Activated naive CD4-positive, alpha-beta T cell treated with anti-CD3 and anti-CD28 coated beads, Interleukin-2, amount 50 U/mL, for 72 hours (primary cell): ENCODE measurements at regions not wholly inside any gene's neighbourhood (a gene's known extent, or its start where the extent isn't known, plus 50 kb on each side); places are given as distances from the start of the nearest gene placed in this dataset.
"Not testable (repeated sequence)": the region's sequence is repeated elsewhere in the genome, so short reads cannot be mapped to it uniquely, and the experiment has no call there.

Source experiments
- ATAC-seq, 2 donors: fragments of 150-1000 bp; cut with Tn5 transposase; 2 replicates each; pipeline ENCODE4 v1.10.0; 2021; ENCODE audit warnings: mild to moderate bottlenecking in 2 of 2, moderate library complexity in 2 of 2
- DNase-seq, 2 donors: peaks; one replicate each; pipeline ENCODE4 v3.0.0; 2021 to 2022; ENCODE audit warnings: low spot score in 2 of 2
- H3K27ac Mint-ChIP-seq, 2 donors: one replicate each; pipeline ENCODE4 v1.8.0; 2022; ENCODE audit warnings: mild to moderate bottlenecking in 2 of 2, mixed read lengths in 2 of 2
- H3K36me3 Mint-ChIP-seq, 2 donors: one replicate each; pipeline ENCODE4 v1.8.0; 2022; ENCODE audit warnings: mixed read lengths in 2 of 2
- H3K9me3 Mint-ChIP-seq, 2 donors: one replicate each; pipeline ENCODE4 v1.8.0; 2022; ENCODE audit warnings: mixed read lengths in 2 of 2

DNA sequence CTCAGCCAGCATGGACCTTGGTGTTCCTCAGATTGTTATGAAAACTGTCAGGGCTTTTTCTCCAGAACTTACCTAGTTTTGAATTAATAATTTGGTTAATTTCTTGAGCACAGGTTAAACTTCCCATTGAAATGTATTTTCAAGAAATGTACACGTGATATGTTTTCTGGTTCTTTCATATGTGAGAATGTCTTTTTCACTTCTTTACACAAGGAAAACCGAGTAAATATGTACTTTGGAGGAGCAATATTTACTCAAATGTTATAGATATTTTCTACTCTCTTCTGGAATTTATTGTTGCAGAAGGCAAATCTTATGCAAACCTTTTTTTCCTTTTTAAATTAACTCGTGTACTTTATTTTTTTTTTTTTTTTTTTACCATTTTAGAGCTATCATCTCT, 134.3 kb downstream of the AHR start:
- DNase-seq (no peak), ATAC-seq (no peak)
- peaks cover 5 to 11% of the 10 kb centered on the region in 2 donors for H3K9me3 Mint-ChIP-seq
- H3K36me3 Mint-ChIP-seq = peaks cover 0 to 6% of the 10 kb centered on the region in 2 donors
- H3K27ac Mint-ChIP-seq = no peak overlapping the region

DNA sequence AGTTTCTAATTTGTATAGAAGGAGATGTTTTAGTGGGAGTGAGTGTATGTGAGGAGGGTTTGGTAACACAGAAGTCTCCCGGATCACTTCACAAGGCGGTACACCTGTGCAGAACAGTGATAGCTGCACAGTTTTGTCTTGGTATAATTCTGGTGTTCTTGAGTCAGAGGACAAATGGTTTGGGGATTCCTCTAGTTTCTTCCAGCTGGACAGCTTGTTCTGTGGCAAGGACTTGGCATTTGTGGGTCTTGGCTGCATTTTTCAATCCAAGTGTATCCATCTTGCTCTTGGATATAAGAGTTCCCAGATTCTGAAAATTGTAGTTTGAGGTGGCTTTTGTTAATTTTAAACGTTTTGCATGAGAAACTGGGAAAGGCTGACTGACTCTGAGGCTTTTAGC, 135.7 kb downstream of the AHR start:
- Mint-ChIP-seq H3K36me3 (no peaks in the 10 kb centered on the region), H3K27ac (no peak overlapping the region), H3K9me3 (peaks cover 0 to 7% of the 10 kb centered on the region in 2 donors)
- no peak for ATAC-seq
- no peak for DNase-seq

- Mint-ChIP-seq H3K36me3 (peaks cover 0 to 1% of the 10 kb centered on the region in 2 donors), H3K27ac (peak overlapping the region in 1 of 2 donors; percentile 33), H3K9me3 (peaks cover 0 to 7% of the 10 kb centered on the region in 2 donors)
- DNase-seq = no peak
- no peak for ATAC-seq
Observed at GRCh38 chr7:17434841-17435692, 136.6 kb downstream of the AHR start.

DNA sequence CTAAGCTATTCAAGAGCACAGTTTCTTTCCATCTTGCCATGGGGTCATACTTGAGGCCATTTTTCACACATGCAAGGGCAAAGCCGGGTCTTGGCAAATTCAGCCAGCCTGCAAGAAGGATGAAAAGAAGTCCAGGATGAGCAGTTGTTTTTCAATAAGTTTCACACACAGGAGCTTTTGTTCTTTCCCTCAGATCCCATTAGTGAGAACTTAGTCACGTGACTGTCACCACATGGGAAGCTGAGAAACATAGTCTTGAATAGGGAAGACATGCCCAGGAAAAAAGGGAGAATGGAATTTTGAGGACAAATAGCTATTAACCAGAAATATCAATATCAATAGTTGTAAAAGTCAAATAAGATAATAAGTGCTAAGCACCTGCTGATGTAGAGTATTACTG, 137.7 kb downstream of the AHR start:
- DNase-seq (no peak), ATAC-seq (no peak)
- Mint-ChIP-seq H3K36me3 (peaks cover 6 to 12% of the 10 kb centered on the region in 2 donors), H3K9me3 (peaks cover 7 to 15% of the 10 kb centered on the region in 2 donors), H3K27ac (no peak overlapping the region)

DNA sequence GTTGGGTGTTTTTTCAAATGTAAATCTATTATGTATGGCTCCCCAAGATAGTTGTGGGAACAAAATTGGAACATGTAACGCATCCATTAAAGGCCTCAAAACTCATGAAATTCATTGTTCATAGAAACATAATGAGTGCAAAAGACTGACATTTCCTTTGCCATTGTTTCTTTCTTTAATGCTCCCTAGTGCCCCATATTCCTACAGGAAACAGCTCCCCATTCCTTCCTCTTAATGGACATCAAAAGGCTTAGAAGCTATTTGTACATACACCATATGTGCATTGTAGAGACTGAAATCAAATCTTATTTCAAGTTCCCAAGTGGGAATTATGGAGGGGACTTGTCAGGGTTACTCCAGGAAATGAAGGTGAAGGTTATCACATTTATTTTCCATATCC, 139.1 kb downstream of the AHR start:
- no peak for DNase-seq
- Mint-ChIP-seq H3K27ac (no peak overlapping the region), H3K9me3 (peaks cover 7 to 15% of the 10 kb centered on the region in 2 donors), H3K36me3 (peaks cover 6 to 13% of the 10 kb centered on the region in 2 donors)
- ATAC-seq = no peak

DNA sequence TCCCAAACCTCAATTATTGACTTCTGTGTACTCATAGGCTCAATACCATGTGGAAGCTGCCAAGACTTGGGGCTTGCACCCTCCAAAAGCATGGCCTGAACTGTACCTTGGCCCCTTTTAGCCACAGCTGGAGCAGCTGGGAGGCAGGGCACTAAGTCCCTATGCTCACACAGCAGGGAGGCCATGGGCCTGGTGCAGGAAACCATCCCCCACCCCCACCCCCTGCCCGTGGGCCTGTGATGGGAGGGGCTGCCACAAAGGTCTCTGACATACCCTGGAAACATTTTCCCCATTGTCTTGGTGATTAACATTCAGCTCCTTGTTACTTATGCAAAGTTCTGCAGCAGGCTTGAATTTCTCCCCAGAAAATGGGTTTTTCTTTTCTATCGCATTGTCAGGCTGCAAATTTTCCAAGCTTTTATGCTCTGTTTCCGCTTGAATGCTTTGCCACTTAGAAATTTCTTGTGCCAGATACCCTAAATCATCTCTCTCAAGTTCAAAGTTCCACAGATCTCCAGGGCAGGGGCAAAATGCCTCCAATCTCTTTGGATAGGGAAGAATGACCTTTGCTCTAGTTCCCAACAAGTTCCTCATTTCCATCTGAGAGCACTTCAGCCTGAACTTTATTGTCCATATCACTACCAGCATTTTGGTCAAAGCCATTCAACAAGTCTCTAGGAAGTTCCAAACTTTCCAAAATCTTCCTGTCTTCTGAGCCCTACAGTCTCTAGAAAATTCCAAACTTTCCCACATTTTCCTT, 141.8 kb downstream of the AHR start:
- H3K27ac Mint-ChIP-seq = not testable (repeated sequence)

DNA sequence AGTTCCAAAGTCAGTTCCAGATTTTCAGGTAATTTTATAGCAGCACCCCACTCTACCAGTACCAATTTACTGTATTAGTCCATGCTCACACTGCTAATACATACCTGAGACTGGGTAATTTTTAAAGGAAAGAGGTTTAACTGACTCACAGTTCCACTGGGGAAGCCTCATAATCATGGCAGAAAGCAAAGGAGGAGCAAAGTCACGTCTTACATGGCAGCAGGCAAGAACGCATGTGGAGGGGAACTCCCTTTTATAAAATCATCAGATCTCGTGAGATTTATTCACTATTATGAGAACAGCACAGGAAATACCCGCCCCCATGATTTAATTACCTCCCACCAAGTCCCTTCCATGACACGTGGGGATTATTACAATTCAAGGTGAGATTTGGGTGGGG, 142.4 kb downstream of the AHR start:
- Mint-ChIP-seq H3K36me3 (peaks cover 6 to 13% of the 10 kb centered on the region in 2 donors), H3K9me3 (peaks cover 11 to 13% of the 10 kb centered on the region in 2 donors), H3K27ac (no peak overlapping the region)
- no peak for DNase-seq
- ATAC-seq = no peak

More for the DNA sequence above, 141.8 kb downstream of the AHR start:
- H3K36me3 Mint-ChIP-seq = peaks cover 6 to 13% of the 10 kb centered on the region in 2 donors
- ATAC-seq, DNase-seq: not testable (repeated sequence)
- peaks cover 11 to 18% of the 10 kb centered on the region in 2 donors for H3K9me3 Mint-ChIP-seq

DNA sequence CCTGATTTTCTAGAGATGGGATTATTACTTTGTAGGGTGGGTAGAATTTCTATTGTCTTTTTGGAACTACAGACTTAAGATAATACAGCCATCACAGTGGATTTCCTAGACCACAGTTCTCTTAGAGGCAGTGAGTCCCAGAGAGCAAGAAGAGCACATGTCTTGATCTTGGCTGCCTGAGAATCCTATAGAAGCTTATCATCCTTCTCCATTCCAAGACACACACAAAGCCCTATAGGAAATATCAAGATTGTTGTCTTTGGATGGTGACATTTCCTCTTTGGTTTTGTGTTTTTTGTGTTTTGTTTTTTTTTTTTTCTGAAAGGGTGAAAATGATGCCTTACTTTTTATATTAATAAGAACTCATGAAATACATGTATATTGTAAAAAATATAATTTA, 143.1 kb downstream of the AHR start:
- H3K36me3 Mint-ChIP-seq = peaks cover 6 to 13% of the 10 kb centered on the region in 2 donors
- no peak for DNase-seq
- H3K9me3 Mint-ChIP-seq = peaks cover 11 to 13% of the 10 kb centered on the region in 2 donors

DNA sequence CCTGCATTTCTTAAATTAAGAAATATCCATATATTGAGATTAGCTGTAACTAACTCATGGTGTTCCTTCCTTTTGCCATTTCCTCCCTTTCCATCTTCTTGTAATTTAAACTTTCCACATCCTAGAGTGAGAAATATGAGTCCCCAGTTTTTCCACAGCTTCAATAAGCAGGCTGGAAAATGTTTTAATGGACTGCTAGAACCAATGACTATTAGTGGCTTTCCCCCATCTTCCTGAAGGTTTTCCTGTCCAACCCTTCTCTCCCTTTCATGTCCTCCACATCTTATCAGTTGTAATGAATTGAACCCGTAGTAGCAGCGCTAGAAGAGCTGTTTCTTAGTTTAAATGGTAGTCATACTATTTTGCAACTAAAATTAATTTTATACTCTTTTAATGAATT, 145.7 kb downstream of the AHR start:
- H3K9me3 Mint-ChIP-seq = peaks cover 22 to 25% of the 10 kb centered on the region in 2 donors
- H3K36me3 Mint-ChIP-seq = peaks cover 13 to 19% of the 10 kb centered on the region in 2 donors
- no peak overlapping the region for H3K27ac Mint-ChIP-seq
- ATAC-seq = no peak
- no peak for DNase-seq

More for the DNA sequence above, 143.1 kb downstream of the AHR start:
- no peak for ATAC-seq
- no peak overlapping the region for H3K27ac Mint-ChIP-seq

- ATAC-seq (no peak), DNase-seq (no peak)
- Mint-ChIP-seq H3K9me3 (peaks cover 22 to 25% of the 10 kb centered on the region in 2 donors), H3K36me3 (peaks cover 13 to 19% of the 10 kb centered on the region in 2 donors), H3K27ac (no peak overlapping the region)
Observed at GRCh38 chr7:17444673-17445072, 146.2 kb downstream of the AHR start.

- Mint-ChIP-seq H3K27ac (no peak overlapping the region), H3K36me3 (peaks cover 0 to 12% of the 10 kb centered on the region in 2 donors), H3K9me3 (peaks cover 16 to 21% of the 10 kb centered on the region in 2 donors)
- ATAC-seq (no peak), DNase-seq (no peak)
Observed at GRCh38 chr7:17446340-17446739, 147.9 kb downstream of the AHR start.

GRCh38 chr7:17447728-17448478, 149.5 kb downstream of the AHR start:
- H3K27ac Mint-ChIP-seq = no peak overlapping the region
- peaks cover 0 to 12% of the 10 kb centered on the region in 2 donors for H3K36me3 Mint-ChIP-seq
- no peak for DNase-seq
- peaks cover 16 to 21% of the 10 kb centered on the region in 2 donors for H3K9me3 Mint-ChIP-seq
- ATAC-seq = no peak

DNA sequence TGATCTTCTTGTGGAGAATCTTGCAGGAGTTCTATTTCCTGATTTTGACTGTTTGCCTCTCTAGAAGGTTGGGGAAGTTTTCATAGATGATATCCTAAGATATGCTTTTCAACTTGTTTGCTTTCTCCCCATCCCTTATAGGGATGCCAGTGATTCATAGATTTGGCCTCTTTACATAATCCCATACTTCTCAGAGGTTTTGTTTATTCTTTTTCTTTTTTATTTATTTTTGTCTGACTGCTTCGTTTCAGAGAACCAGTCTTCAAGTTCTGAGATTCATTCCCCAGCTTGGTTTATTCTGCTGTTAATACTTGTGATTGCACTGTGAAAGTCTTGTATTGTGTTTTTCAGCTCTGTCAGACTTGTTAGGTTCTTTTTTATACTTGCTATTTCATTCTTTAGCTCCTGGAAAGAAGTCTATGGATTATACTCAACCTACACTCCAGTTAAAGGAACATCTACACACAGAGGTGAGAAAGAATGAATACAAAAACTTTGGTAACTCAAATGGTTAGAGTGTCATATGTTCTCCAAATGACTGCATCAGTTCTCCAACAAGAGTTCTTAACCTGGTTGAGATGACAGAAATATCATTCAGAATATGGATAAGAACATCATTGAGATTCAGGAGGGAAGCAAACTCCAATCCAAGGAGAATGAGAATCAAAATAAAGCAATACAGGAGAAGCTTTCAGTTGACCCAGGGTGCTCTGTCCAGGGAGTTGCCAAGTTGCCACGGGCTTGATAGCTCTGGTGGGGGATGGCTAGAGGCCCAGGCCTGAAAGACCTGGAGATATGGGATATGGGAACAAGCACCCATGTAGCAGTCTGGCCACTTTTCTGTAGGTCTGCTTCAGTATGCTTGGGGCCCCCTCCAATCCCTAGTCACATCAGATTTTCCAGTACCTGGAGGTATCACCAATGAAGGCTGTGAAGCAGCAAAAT, 150.3 kb downstream of the AHR start:
- no peak overlapping the region for H3K27ac Mint-ChIP-seq
- ATAC-seq = no peak
- peaks cover 12 to 17% of the 10 kb centered on the region in 2 donors for H3K9me3 Mint-ChIP-seq
- peaks cover 0 to 12% of the 10 kb centered on the region in 2 donors for H3K36me3 Mint-ChIP-seq
- no peak for DNase-seq

DNA sequence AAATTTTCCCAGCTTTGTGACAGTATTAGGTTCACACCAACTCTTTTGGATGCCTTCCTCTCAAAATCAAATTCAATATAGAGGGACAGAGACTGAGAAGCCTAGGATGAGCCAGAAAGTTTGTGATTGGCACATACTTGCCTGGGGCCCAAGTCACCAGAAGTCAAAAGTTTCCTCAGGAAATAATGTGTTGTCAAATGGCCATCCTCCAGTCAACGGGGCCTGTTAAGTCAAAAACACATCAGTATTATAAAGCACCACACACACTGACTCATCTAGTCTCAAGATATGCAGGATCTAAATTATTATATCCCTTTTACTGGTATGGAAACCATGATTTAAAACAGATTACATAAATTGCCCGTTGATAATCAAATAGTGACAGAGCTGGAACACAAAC, 158.1 kb downstream of the AHR start:
- ATAC-seq = no peak
- H3K36me3 Mint-ChIP-seq = peaks cover 0 to 10% of the 10 kb centered on the region in 2 donors
- no peak overlapping the region for H3K27ac Mint-ChIP-seq
- DNase-seq = no peak
- H3K9me3 Mint-ChIP-seq = peaks cover 11 to 23% of the 10 kb centered on the region in 2 donors

GRCh38 chr7:17460001-17460400, 161.5 kb downstream of the AHR start:
- H3K36me3 Mint-ChIP-seq = peaks cover 0 to 10% of the 10 kb centered on the region in 2 donors
- no peak for ATAC-seq
- no peak overlapping the region for H3K27ac Mint-ChIP-seq

GRCh38 chr7:17460665-17461064, 162.2 kb downstream of the AHR start:
- Mint-ChIP-seq H3K36me3 (peaks cover 0 to 10% of the 10 kb centered on the region in 2 donors), H3K9me3 (peaks cover 11 to 16% of the 10 kb centered on the region in 2 donors), H3K27ac (no peak overlapping the region)
- ATAC-seq (no peak), DNase-seq (no peak)

More at GRCh38 chr7:17460001-17460400, 161.5 kb downstream of the AHR start:
- no peak for DNase-seq
- H3K9me3 Mint-ChIP-seq = peaks cover 11 to 16% of the 10 kb centered on the region in 2 donors
